ENCODE measurements at regions not wholly inside any gene's neighbourhood (a gene's known extent, or its start where the extent isn't known, plus 50 kb on each side); places are given as distances from the start of the nearest gene placed in this dataset.

DNA sequence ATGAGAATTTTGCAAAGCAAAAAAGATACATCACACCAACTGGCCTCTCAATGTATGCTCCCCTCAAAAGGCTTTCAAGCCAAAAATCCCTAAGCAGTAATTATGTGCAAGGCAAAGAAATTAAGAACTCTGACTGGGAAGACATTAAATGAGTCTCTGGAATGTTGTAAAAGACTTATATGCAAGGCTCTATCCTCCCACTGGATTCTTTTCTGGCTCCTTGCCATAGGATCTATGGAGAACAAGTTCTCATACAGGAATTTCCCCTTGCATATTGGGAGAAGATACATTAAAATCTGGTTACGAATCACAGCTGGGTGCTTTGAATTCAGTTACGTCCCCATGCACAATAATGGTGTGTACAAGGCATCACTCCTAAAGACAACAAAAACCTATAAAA lies 73.4 kb upstream of the ATL2 start:
- TF ChIP-seq POLR2A (IDR thresholded peaks at IDR 0.05; ENCODE audit: low read length), result no peak
- no peak for TF ChIP-seq CBX2 (IDR thresholded peaks at IDR 0.05; ENCODE audit: borderline replicate concordance, low read depth)
- TF ChIP-seq RCOR1 (IDR thresholded peaks at IDR 0.05; ENCODE audit: low read depth, low read length), result no peak
- TF ChIP-seq, protein P1, sequence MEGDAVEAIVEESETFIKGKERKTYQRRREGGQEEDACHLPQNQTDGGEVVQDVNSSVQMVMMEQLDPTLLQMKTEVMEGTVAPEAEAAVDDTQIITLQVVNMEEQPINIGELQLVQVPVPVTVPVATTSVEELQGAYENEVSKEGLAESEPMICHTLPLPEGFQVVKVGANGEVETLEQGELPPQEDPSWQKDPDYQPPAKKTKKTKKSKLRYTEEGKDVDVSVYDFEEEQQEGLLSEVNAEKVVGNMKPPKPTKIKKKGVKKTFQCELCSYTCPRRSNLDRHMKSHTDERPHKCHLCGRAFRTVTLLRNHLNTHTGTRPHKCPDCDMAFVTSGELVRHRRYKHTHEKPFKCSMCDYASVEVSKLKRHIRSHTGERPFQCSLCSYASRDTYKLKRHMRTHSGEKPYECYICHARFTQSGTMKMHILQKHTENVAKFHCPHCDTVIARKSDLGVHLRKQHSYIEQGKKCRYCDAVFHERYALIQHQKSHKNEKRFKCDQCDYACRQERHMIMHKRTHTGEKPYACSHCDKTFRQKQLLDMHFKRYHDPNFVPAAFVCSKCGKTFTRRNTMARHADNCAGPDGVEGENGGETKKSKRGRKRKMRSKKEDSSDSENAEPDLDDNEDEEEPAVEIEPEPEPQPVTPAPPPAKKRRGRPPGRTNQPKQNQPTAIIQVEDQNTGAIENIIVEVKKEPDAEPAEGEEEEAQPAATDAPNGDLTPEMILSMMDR (IDR thresholded peaks at IDR 0.05), result no peak
- TF ChIP-seq RARB (CRISPR knock-in tag; IDR thresholded peaks at IDR 0.05), result no peak
- no peak for TF ChIP-seq CBX8 (IDR thresholded peaks at IDR 0.05)

Measured in A549 (cell line).